Stimulated activated CD8-positive, alpha-beta memory T cell treated with anti-CD3 and anti-CD28 coated beads, Interleukin-15, amount 100 ng/mL, for 4 hours (primary cell): ENCODE measurements at regions not wholly inside any gene's neighbourhood (a gene's known extent, or its start where the extent isn't known, plus 50 kb on each side); places are given as distances from the start of the nearest gene placed in this dataset.
A peak's percentile ranks its signal among the peaks of the same experiment; 100 is the strongest.

Experiments used
- DNase-seq, 2 donors: peaks; one replicate each; pipeline ENCODE4 v3.0.0-alpha.2; 2020; ENCODE audit warnings: low read depth in 2 of 2

DNA sequence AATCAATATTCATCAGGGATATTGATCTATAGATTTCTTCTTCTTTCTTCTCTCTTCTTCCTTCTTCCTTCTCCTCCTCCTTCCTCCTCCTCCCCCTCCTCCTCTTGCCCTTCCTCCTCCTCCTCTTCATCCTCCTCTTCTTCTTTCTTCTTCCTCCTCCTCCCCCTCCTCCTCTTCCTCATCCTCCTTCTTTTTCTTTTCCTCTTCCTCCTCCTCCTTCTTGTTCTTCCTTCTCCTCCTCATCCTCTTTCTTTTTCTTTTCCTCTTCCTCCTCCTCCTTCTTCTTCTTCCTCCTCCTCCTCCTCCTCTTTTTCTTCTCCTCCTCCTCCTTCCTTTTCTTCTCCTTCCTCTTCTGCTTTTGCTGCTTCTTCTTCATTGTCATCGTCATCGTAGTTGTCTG is 52.4 kb upstream of the SERINC1 start:
- DNase-seq: no peak

DNA sequence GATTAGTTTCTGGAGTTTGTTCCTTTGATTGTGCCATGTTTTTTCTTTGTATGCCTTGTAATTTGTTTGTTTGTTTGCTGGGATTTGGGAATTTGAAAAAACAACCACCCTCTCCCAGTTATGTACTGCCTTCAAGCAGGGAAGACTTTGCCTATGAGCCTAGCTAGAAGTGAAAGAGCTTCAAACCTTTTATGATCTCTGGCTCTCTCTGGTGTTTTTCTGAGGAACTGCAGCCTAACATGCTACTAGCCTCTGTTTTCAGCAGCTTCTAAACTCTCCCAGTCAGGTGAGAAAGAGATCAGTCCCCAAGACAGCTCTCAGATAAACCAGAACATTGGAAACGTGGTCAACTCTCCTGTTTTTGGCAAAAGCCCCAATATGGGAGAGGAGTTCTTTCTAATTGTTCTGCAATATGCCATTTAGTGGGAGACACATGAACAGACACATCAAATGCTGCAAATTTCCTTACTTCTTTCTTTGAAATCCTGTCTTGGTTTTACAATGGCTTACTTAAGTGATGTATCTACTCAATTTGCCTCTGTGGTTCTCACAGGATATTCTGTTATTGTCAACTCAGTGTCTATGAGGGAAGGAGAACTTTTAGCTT is 58.9 kb upstream of the SERINC1 start:
- peak in 1 of 2 donors; percentile 34 for DNase-seq

DNA sequence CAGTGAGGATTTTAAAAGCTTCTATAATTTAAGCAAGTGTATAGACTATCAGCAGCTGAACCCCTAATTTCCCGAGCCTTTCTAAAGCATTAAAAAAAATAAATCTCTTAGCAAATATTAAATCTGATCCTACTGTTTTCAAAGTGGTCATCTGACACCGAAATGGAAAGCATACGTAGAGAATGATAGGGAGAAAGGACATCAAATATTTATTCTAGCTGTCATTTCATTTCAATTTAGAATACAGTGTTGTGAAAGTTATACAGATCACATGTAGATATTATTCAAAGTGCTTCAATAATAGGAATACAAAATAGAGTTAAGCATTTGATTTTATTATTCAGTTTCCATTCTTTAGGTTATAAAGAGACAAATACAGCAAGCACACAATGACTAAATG is 61.9 kb upstream of the PKIB start:
- no peak for DNase-seq

DNA sequence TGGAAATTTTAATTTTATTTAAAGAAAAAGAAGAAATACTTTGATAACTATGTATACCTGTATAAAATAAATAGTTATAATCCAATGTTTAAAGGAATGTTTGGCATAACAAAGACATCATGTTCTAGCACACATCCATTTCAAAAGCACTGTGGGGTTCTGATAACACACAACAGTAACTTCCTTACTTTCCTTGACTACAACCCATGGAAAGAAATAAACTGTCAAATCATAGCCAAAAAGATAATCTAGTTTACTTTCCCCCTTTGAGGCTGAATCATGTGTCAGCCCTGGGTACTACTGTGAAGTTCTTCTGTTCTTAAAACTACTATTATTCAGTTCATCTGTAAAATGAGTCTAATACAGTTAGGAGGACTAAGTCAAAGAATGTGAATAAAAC is 61.4 kb upstream of the PKIB start:
- DNase-seq: no peak

DNA sequence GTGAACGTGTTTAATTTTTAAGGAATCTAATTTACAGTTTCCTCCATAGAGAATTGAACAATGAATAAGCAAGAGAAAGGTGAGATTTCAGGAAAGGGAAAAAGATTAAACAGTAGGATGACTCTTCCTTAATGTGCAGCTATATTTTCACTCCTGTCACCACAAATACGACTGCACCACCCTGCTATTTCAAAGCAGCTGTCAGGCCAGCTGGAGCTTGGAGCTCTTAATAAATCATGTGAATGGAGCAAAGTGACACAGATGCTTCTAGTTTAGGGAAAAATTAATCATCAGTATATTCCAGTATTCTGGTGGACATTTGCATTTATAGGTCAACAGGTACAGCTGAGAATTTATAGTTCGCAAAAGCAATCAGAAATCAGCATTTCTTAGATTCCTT is 56.5 kb upstream of the PKIB start:
- no peak for DNase-seq

DNA sequence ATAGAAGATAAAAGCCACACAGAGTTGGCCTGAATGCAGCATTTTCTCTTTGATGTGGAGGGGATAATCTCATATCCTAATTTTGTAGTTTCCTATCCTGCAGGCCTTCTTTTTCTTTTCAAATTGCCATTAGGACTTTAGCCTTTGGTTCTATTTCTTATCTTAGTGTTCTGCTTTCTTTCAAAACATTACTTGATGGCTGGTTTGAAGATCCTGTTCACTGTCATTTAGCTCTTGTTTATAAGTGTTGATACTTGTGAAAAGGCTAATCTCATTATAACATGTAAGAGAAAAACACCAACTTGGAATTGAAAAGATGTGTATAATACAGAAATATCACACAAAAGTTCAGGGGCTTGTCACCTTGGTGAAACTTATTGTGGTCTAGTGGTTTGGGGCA is 54.6 kb upstream of the PKIB start:
- DNase-seq: no peak

DNA sequence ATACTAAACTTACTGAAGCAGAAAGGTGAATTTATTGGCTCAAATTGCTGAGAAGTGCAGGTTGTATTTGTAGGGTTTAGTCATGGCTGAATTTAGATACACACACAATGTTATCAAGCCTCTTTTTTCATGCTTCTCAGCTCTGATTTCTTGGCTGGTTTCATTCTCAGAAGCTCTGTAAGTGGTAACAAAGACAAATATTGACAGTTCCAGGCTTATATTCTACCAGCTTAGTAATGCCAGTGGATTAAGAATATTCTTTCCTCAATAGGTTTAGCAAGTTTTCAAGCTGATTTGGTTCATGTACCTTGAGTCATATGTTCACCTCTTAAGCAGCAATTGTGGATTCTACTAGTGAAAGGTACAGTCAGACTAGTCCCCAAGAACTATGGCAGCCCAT is 52.1 kb upstream of the PKIB start:
- DNase-seq: no peak
